Mesothelial cell of epicardium (in vitro differentiated cells): ENCODE measurements at regions not wholly inside any gene's neighbourhood (a gene's known extent, or its start where the extent isn't known, plus 50 kb on each side); places are given as distances from the start of the nearest gene placed in this dataset.

Experiments
- DNase-seq, 2 experiments: peaks; one replicate each; pipeline ENCODE4 v3.0.0; 2021; ENCODE audit warnings: low spot score in 2 of 2; ENCODE audit not compliant: unreplicated experiment in 2 of 2
- H3K27ac Mint-ChIP-seq: 2 replicates; pipeline ENCODE4 v1.8.0; 2021; ENCODE audit warnings: mixed read lengths
- H3K27me3 Mint-ChIP-seq: 2 replicates; pipeline ENCODE4 v1.8.0; 2021; ENCODE audit warnings: low read depth, mixed read lengths
- H3K36me3 Mint-ChIP-seq: 2 replicates; pipeline ENCODE4 v1.8.0; 2021; ENCODE audit warnings: mixed read lengths
- H3K4me1 Mint-ChIP-seq: 2 replicates; pipeline ENCODE4 v1.8.0; 2021; ENCODE audit warnings: mixed read lengths
- H3K4me3 Mint-ChIP-seq: 2 replicates; pipeline ENCODE4 v1.8.0; 2021; ENCODE audit warnings: mild to moderate bottlenecking, moderate library complexity, mixed read lengths
- H3K9me3 Mint-ChIP-seq: 2 replicates; pipeline ENCODE4 v1.8.0; 2021; ENCODE audit warnings: mixed read lengths
- TF ChIP-seq, protein P1 (sequence below): fragments of 200-600 bp; sonication (generic); IDR thresholded peaks from one replicate; pipeline ENCODE4 v1.5.0; 2021; ENCODE audit warnings: antibody characterized with exemption; ENCODE audit not compliant: unreplicated experiment

- Mint-ChIP-seq H3K27me3 (no peaks in the 10 kb centered on the region), H3K4me1 (peaks cover 8% of the 10 kb centered on the region), H3K9me3 (peaks cover 4% of the 10 kb centered on the region), H3K36me3 (no peaks in the 10 kb centered on the region), H3K27ac (peak overlapping the region; percentile 79), H3K4me3 (no peak overlapping the region)
- no peak for DNase-seq
- TF ChIP-seq, protein P1, sequence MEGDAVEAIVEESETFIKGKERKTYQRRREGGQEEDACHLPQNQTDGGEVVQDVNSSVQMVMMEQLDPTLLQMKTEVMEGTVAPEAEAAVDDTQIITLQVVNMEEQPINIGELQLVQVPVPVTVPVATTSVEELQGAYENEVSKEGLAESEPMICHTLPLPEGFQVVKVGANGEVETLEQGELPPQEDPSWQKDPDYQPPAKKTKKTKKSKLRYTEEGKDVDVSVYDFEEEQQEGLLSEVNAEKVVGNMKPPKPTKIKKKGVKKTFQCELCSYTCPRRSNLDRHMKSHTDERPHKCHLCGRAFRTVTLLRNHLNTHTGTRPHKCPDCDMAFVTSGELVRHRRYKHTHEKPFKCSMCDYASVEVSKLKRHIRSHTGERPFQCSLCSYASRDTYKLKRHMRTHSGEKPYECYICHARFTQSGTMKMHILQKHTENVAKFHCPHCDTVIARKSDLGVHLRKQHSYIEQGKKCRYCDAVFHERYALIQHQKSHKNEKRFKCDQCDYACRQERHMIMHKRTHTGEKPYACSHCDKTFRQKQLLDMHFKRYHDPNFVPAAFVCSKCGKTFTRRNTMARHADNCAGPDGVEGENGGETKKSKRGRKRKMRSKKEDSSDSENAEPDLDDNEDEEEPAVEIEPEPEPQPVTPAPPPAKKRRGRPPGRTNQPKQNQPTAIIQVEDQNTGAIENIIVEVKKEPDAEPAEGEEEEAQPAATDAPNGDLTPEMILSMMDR: no peak
These were observed 1301.8 kb upstream of the DIAPH2 start for GRCh38 chrX:95382799-95383198.

DNA sequence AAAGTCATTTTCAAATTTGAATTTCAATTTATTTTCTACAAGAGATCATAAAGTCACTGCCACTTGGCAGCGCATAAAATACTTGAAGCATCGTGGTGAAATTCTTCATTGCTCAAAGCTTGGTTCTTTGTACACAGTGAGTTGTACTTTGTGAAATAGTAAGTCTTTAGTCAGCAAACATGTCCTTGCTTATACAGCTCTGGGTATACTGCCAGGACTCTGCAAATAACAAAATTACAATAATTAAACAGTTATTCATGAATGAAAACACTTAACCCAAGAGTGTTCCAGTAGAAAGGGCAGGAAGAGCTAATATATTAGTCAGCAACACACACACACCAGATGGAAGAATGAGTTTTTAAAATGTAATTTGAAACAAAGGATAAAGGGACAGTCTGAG, 1300.9 kb upstream of the DIAPH2 start:
- H3K36me3 Mint-ChIP-seq: no peaks in the 10 kb centered on the region
- H3K4me1 Mint-ChIP-seq: peaks cover 8% of the 10 kb centered on the region
- H3K9me3 Mint-ChIP-seq: peaks cover 4% of the 10 kb centered on the region
- H3K27ac Mint-ChIP-seq: no peak overlapping the region
- DNase-seq: no peak
- no peaks in the 10 kb centered on the region for H3K27me3 Mint-ChIP-seq
- H3K4me3 Mint-ChIP-seq: no peak overlapping the region
- TF ChIP-seq, protein P1: no peak

DNA sequence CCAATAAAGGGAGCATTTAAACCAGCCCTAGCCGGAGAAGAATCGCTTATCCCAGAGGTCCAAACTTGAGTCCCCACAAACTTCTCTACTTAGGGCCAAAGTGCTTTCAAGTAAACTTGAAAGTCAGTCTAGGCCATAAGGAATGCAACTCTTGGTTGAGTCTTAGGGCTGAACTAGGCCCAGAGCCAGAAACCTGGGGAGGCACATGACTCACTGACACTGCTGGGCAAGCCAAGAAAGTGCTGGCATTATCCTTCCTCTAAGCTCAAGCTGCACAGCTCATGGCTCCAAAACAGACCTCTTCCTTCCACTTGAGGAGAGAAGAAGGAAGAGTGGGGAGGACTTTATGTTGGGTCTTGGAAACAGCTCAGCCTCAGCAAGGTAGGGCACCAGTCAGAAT, 1257.3 kb upstream of the DIAPH2 start:
- Mint-ChIP-seq H3K27ac (no peak overlapping the region), H3K4me3 (no peak overlapping the region), H3K4me1 (no peaks in the 10 kb centered on the region), H3K36me3 (no peaks in the 10 kb centered on the region), H3K9me3 (peaks cover 12% of the 10 kb centered on the region), H3K27me3 (no peaks in the 10 kb centered on the region)
- TF ChIP-seq, protein P1: no peak
- no peak for DNase-seq

DNA sequence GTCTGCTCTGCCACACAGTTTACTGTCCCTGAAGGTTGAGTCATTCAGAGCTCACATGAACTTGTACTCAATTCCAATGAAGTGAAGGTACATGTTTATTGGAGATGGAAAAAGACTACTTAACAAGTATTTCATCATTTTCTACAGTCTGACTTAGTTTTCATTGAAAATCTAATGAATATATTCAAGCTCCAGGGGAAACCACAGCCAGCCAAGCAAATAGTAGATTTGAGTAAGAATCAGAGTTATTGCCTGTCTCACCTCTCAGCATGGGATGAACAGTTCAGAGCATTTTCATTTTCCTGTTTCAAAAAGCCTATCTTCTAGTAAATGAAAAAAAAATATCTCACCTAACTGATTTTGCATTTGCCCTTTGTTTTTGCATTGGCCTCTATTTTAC, 1249.4 kb upstream of the DIAPH2 start:
- Mint-ChIP-seq H3K9me3 (peaks cover 5% of the 10 kb centered on the region), H3K27ac (no peak overlapping the region), H3K4me1 (no peaks in the 10 kb centered on the region), H3K36me3 (no peaks in the 10 kb centered on the region), H3K4me3 (no peak overlapping the region), H3K27me3 (no peaks in the 10 kb centered on the region)
- TF ChIP-seq, protein P1: no peak
- no peak for DNase-seq

DNA sequence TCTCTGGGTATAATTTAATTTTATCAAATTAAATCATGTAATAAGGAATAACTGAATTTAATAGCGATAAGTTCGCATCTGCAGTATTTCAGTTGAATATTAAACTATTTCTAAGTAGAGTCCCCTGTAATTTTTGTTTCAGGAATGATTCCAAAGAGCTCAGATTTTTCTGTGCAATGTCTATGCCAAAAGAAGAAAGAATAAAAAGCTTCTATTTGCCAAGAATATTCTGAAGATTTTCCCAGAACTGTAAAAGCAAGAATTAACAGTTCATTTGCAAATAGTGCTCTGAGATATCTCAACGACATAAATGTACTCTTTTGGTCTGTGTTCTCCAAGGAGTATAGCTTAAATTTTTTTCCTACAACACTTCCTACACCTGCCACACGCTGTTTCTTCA, 1242.8 kb upstream of the DIAPH2 start:
- H3K36me3 Mint-ChIP-seq: no peaks in the 10 kb centered on the region
- no peak overlapping the region for H3K4me3 Mint-ChIP-seq
- no peaks in the 10 kb centered on the region for H3K27me3 Mint-ChIP-seq
- TF ChIP-seq, protein P1: no peak
- no peaks in the 10 kb centered on the region for H3K4me1 Mint-ChIP-seq
- peaks cover 18% of the 10 kb centered on the region for H3K9me3 Mint-ChIP-seq
- no peak overlapping the region for H3K27ac Mint-ChIP-seq
- DNase-seq: no peak

GRCh38 chrX:95484781-95485180, 1199.9 kb upstream of the DIAPH2 start:
- H3K27me3 Mint-ChIP-seq: no peaks in the 10 kb centered on the region
- no peak overlapping the region for H3K4me3 Mint-ChIP-seq
- no peaks in the 10 kb centered on the region for H3K4me1 Mint-ChIP-seq
- TF ChIP-seq, protein P1: no peak
- H3K9me3 Mint-ChIP-seq: no peaks in the 10 kb centered on the region
- no peaks in the 10 kb centered on the region for H3K36me3 Mint-ChIP-seq
- H3K27ac Mint-ChIP-seq: no peak overlapping the region
- DNase-seq: no peak
